Astrocyte (in vitro differentiated cells and primary cell): ENCODE measurements at regions not wholly inside any gene's neighbourhood (a gene's known extent, or its start where the extent isn't known, plus 50 kb on each side); places are given as distances from the start of the nearest gene placed in this dataset.

Source experiments
- EZH2 ChIP-seq: IDR thresholded peaks from 2 replicates; pipeline ENCODE4 v1.6.1; 2012; ENCODE audit warnings: mild to moderate bottlenecking, low read length, inconsistent platforms; ENCODE audit not compliant: insufficient read depth
- TF ChIP-seq, protein P1 (sequence below): IDR thresholded peaks from 2 replicates; pipeline ENCODE4 v1.5.1; 2011; ENCODE audit warnings: low read depth, mild to moderate bottlenecking, inconsistent platforms, low read length, moderate library complexity; ENCODE audit not compliant: insufficient read depth

DNA sequence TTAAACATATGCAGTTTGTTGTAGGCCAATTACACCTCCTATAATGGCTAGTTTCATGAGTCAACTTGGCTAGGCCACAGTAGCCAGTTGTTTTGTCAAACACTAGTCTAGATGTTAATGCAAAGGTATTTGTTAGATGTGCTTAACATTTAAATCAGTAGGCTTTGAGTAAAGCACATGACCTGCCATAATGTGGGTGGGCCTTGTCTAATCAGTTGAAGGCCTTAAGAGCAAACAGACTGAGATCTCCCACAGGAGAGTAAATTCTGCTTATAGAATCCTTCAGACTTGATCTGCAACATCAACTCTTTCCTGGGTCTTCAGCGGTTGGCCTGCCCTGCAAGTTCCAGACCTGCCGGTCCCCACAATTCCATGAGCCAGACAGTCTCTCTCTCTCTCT is 1345.9 kb downstream of the BRD1 start:
- TF ChIP-seq, protein P1, sequence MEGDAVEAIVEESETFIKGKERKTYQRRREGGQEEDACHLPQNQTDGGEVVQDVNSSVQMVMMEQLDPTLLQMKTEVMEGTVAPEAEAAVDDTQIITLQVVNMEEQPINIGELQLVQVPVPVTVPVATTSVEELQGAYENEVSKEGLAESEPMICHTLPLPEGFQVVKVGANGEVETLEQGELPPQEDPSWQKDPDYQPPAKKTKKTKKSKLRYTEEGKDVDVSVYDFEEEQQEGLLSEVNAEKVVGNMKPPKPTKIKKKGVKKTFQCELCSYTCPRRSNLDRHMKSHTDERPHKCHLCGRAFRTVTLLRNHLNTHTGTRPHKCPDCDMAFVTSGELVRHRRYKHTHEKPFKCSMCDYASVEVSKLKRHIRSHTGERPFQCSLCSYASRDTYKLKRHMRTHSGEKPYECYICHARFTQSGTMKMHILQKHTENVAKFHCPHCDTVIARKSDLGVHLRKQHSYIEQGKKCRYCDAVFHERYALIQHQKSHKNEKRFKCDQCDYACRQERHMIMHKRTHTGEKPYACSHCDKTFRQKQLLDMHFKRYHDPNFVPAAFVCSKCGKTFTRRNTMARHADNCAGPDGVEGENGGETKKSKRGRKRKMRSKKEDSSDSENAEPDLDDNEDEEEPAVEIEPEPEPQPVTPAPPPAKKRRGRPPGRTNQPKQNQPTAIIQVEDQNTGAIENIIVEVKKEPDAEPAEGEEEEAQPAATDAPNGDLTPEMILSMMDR = no peak
- no peak for TF ChIP-seq EZH2
